GM12865 (cell line): ENCODE measurements at regions not wholly inside any gene's neighbourhood (a gene's known extent, or its start where the extent isn't known, plus 50 kb on each side); places are given as distances from the start of the nearest gene placed in this dataset.

Source experiments
- DNase-seq: peaks from one replicate; pipeline ENCODE4 v3.0.0; 2010; ENCODE audit warnings: low read depth
- H3K4me3 ChIP-seq: 2 replicates; pipeline ENCODE4 v1.5.1; 2011; ENCODE audit warnings: mild to moderate bottlenecking, low read depth, low read length, control low read depth
- TF ChIP-seq, protein P1 (sequence below): IDR thresholded peaks from 2 replicates; pipeline ENCODE4 v1.5.1; 2011; ENCODE audit warnings: low read length, control low read depth, low read depth, inconsistent platforms; ENCODE audit not compliant: insufficient read depth; ENCODE audit errors: missing control alignments

GRCh38 chr2:237258116-237258515, 155.8 kb downstream of the COL6A3 start:
- TF ChIP-seq, protein P1, sequence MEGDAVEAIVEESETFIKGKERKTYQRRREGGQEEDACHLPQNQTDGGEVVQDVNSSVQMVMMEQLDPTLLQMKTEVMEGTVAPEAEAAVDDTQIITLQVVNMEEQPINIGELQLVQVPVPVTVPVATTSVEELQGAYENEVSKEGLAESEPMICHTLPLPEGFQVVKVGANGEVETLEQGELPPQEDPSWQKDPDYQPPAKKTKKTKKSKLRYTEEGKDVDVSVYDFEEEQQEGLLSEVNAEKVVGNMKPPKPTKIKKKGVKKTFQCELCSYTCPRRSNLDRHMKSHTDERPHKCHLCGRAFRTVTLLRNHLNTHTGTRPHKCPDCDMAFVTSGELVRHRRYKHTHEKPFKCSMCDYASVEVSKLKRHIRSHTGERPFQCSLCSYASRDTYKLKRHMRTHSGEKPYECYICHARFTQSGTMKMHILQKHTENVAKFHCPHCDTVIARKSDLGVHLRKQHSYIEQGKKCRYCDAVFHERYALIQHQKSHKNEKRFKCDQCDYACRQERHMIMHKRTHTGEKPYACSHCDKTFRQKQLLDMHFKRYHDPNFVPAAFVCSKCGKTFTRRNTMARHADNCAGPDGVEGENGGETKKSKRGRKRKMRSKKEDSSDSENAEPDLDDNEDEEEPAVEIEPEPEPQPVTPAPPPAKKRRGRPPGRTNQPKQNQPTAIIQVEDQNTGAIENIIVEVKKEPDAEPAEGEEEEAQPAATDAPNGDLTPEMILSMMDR = no peak
- DNase-seq = no peak
- H3K4me3 ChIP-seq = no peak overlapping the region

DNA sequence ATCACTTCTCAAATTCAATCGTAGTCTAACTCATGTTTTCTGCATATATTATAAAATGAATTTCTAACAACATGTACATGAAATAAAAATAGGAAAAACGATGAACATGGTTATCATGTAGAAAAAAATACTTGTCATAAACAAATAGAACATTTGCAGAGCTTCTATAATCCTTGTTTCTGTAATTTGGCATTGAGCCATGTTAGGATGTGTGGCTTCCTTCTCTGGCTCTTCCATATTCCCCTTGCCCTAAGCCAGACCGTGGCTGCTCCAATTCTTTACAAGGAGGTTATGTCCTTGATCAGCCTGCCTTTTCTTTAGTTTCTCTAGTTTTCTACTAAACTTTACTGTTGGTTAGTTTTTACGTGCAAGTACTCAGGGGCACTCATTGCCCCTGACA, 155.3 kb downstream of the COL6A3 start:
- no peak for DNase-seq
- no peak overlapping the region for H3K4me3 ChIP-seq
- TF ChIP-seq, protein P1 = no peak

DNA sequence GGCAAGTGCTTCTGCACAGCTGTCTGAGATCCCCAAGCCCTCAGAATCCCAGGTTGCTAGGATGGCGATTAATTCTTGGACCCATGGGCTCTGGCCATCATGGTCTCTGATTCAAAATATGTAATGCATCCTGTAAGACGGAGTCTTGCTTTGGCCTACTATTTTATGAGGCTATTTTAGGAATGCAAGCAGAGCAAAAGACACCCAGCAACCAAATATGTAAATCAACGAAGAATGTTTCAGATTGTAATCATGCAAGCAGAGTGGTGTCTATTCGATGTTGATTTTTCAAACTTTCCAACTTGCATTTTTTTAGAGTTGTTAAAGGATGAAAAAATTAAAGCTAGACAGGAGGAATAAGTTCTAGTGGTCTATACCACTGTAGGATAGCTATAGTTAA, 154.8 kb downstream of the COL6A3 start:
- DNase-seq = no peak
- TF ChIP-seq, protein P1 = no peak
- H3K4me3 ChIP-seq = no peak overlapping the region

DNA sequence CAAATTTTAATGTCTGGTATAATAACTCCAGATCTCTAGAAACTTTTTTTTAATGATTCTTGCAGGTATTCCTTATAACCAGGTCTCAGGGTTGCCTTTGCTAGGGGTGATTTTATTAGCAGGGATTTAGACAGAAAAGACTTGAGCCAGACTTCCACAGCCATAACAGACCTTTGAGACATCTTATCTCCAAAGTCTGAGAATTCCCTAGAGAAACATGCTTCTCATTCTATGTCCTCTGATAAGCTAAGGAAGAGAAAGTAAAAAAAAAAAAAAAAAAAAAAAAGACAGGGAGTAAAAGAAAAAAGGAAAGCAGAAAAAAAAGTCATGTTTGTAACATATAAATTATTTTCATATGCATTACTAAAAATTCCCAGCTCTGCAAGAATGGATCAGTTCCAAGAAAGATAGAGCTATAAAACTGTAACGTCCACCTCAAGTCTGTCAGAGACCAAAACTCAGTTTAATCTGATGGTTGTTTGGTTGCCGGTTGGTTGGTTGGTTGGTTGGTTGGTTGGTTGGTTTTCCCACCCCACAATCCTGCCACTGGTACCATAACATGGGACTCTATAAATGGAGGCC, 153.8 kb downstream of the COL6A3 start:
- TF ChIP-seq, protein P1 = no peak
- no peak for DNase-seq

GRCh38 chr2:237260686-237261085, 153.3 kb downstream of the COL6A3 start:
- no peak overlapping the region for H3K4me3 ChIP-seq
- no peak for DNase-seq
- TF ChIP-seq, protein P1 = no peak

More for the DNA sequence above, 153.8 kb downstream of the COL6A3 start:
- H3K4me3 ChIP-seq = no peak overlapping the region

GRCh38 chr2:237261327-237261726, 152.6 kb downstream of the COL6A3 start:
- no peak for DNase-seq
- TF ChIP-seq, protein P1 = no peak
- no peak overlapping the region for H3K4me3 ChIP-seq

DNA sequence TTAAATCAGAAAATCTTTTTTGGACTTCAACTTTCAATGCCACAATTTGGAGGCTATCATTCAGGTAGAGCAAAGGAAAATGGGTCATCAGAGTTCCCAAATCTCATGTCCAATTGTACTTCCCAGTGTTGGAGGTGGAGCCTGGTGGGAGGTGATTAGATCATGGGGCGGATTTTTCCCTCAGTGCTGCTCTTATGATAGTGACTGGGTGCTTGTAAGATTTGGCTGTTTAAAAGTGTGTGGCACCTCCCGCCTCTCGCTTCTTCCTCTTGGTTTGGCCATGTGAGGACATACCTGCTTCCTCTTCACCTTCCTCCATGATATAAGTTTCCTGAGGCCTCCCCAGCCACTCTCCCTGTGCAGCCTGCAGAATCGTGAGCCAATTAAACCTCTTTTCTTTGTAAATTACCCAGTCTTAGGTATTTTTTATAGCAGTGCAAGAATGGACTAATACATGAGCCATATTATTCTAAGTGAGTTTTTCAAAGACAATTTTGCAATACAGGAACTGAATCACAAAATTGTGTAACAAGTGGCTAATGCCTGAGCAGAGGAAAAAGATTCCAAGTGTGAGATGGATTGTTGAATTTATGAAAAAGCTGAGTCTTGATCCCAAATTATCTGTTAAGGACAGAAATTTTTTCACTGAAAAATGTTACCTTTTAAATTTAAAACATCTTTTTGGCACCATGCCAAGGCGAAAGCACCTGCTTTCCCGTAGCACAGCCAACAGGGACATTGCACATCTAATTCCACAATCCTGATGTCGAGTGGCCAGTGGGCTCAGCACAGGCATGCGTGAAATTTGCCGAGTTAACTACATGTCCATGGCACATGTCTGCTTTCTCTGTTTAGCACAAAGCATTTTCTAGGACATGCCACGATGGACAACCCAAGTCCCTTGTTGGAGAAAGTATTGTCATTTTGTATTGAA, 150.9 kb downstream of the COL6A3 start:
- TF ChIP-seq, protein P1 = no peak
- no peak for DNase-seq
- H3K4me3 ChIP-seq = no peak overlapping the region
